PC-3 (cell line): ENCODE measurements at regions not wholly inside any gene's neighbourhood (a gene's known extent, or its start where the extent isn't known, plus 50 kb on each side); places are given as distances from the start of the nearest gene placed in this dataset.

Source experiments
- CTCF ChIP-seq: fragments of 300-600 bp; sonication (generic); conservative IDR thresholded peaks from 2 replicates; pipeline ENCODE4 v1.5.1; 2017; ENCODE audit warnings: antibody characterized with exemption, low read depth, mild to moderate bottlenecking, low read length
- EZH2 ChIP-seq: fragments of 300-600 bp; sonication (generic); IDR thresholded peaks from one replicate; pipeline ENCODE4 v1.6.1; 2017; ENCODE audit warnings: antibody characterized with exemption, mild to moderate bottlenecking, low read length; ENCODE audit not compliant: unreplicated experiment
- EZH2phosphoT487 ChIP-seq: fragments of 300-600 bp; sonication (generic); IDR thresholded peaks from 2 replicates; pipeline ENCODE4 v1.6.1; 2018; ENCODE audit warnings: mild to moderate bottlenecking, antibody characterized with exemption, low read length, borderline replicate concordance

- TF ChIP-seq CTCF (no peak), EZH2phosphoT487 (no peak), EZH2 (no peak)
Observed at GRCh38 chr18:65975536-65975935, 224.7 kb downstream of the CDH7 start.
